GM04503 (cell line): ENCODE measurements at regions not wholly inside any gene's neighbourhood (a gene's known extent, or its start where the extent isn't known, plus 50 kb on each side); places are given as distances from the start of the nearest gene placed in this dataset.
"Not testable (repeated sequence)": the region's sequence is repeated elsewhere in the genome, so short reads cannot be mapped to it uniquely, and the experiment has no call there.

Experiments
- DNase-seq: peaks from one replicate; pipeline ENCODE4 v3.0.0-alpha.2; 2012; ENCODE audit warnings: low read depth

GRCh38 chr2:147607379-147607778, 237.4 kb upstream of the ACVR2A start:
- no peak for DNase-seq

GRCh38 chr2:147603876-147604275, 241.0 kb upstream of the ACVR2A start:
- DNase-seq, result no peak

GRCh38 chr2:147603447-147603846, 241.4 kb upstream of the ACVR2A start:
- no peak for DNase-seq

GRCh38 chr2:147600646-147601045, 244.2 kb upstream of the ACVR2A start:
- no peak for DNase-seq

GRCh38 chr2:147600223-147600622, 244.6 kb upstream of the ACVR2A start:
- DNase-seq, result no peak

GRCh38 chr2:147595200-147595599, 249.6 kb upstream of the ACVR2A start:
- DNase-seq, result no peak

GRCh38 chr2:147594038-147594437, 250.8 kb upstream of the ACVR2A start:
- no peak for DNase-seq

- DNase-seq, result not testable (repeated sequence)
These were observed 252.0 kb upstream of the ACVR2A start for GRCh38 chr2:147592784-147593183.

- no peak for DNase-seq
These were observed 255.7 kb upstream of the ACVR2A start for GRCh38 chr2:147589127-147589526.

- peak; percentile 21 for DNase-seq
These were observed 256.6 kb upstream of the ACVR2A start for GRCh38 chr2:147588191-147588590.

- DNase-seq, result no peak
These were observed 266.3 kb upstream of the ACVR2A start for GRCh38 chr2:147578529-147578928.

GRCh38 chr2:147577998-147578380, 266.8 kb upstream of the ACVR2A start:
- no peak for DNase-seq

- no peak for DNase-seq
These were observed 267.4 kb upstream of the ACVR2A start for GRCh38 chr2:147577323-147577997.

- DNase-seq, result no peak
These were observed 269.7 kb upstream of the ACVR2A start for GRCh38 chr2:147575106-147575505.

GRCh38 chr2:147572622-147573021, 272.2 kb upstream of the ACVR2A start:
- no peak for DNase-seq

GRCh38 chr2:147569426-147569825, 275.4 kb upstream of the ACVR2A start:
- no peak for DNase-seq

- no peak for DNase-seq
These were observed 276.7 kb upstream of the ACVR2A start for GRCh38 chr2:147568109-147568508.

- no peak for DNase-seq
These were observed 277.7 kb upstream of the ACVR2A start for GRCh38 chr2:147567136-147567535.

- DNase-seq, result no peak
These were observed 283.9 kb upstream of the ACVR2A start for GRCh38 chr2:147560810-147561535.

- DNase-seq, result no peak
These were observed 285.6 kb upstream of the ACVR2A start for GRCh38 chr2:147559070-147559725.

GRCh38 chr2:147558620-147559019, 286.2 kb upstream of the ACVR2A start:
- no peak for DNase-seq

GRCh38 chr2:147554521-147555107, 290.2 kb upstream of the ACVR2A start:
- no peak for DNase-seq

- DNase-seq, result no peak
These were observed 291.0 kb upstream of the ACVR2A start for GRCh38 chr2:147553775-147554271.
